ENCODE measurements at regions not wholly inside any gene's neighbourhood (a gene's known extent, or its start where the extent isn't known, plus 50 kb on each side); places are given as distances from the start of the nearest gene placed in this dataset.
"Not testable (repeated sequence)": the region's sequence is repeated elsewhere in the genome, so short reads cannot be mapped to it uniquely, and the experiment has no call there.

DNA sequence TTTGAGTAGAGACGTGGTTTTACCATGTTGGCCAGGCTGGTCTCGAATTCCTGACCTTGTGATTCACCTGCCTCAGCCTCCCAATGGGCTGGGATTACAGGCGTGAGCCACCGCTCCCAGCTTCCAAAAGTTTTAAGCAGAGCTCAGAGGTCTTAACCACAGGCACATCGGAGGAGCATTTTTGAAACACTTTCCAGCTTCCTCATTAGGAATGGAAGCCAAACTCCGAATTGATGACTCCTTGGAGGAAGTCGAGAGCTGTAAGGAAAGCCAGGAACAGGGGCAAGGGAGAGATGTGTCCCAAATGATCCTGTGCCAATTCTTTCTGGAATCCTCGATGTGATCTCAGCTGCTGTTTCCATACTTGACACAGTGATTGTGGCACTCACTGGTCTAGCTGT, 56.2 kb upstream of the CCZ1B start:
- DNase-seq, result not testable (repeated sequence)

DNA sequence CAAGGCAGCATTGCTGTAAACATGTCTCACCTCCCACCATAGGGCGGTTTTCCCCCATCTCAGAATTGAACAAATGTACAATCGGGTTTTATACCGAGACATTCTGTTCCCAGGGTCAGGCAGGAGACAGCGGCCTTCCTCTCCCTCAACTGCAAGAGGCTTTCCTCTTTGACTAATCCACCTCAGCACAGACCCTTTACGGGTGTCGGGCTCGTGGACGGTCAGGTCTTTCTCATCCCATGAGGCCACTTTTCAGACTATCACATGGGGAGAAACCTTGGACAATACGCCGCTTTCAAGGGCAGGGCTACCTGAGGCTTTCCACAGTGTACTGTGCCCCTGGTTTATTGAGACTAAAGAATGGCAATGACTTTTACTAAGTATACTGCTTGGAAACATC, 57.7 kb upstream of the CCZ1B start:
- DNase-seq, result not testable (repeated sequence)

DNA sequence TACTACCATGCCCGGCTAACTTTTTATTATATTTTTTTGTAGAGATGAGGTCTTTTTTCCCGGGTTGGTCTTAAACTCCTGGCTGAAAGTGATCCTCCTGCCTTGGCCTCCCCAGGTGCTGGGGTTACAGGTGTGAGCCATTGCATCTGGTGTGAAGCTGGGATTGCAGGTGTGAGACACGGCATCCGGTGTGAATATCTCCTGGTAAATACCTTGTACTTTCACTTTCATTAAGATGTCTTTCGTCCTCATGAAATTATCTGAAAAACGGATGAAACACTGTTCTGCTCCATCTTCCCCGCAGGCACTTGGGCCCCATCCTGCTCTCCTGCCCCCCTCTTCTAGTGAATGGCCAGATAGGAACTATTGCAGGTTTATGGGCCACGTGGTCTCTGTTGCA, 60.1 kb upstream of the CCZ1B start:
- DNase-seq, result no peak

DNA sequence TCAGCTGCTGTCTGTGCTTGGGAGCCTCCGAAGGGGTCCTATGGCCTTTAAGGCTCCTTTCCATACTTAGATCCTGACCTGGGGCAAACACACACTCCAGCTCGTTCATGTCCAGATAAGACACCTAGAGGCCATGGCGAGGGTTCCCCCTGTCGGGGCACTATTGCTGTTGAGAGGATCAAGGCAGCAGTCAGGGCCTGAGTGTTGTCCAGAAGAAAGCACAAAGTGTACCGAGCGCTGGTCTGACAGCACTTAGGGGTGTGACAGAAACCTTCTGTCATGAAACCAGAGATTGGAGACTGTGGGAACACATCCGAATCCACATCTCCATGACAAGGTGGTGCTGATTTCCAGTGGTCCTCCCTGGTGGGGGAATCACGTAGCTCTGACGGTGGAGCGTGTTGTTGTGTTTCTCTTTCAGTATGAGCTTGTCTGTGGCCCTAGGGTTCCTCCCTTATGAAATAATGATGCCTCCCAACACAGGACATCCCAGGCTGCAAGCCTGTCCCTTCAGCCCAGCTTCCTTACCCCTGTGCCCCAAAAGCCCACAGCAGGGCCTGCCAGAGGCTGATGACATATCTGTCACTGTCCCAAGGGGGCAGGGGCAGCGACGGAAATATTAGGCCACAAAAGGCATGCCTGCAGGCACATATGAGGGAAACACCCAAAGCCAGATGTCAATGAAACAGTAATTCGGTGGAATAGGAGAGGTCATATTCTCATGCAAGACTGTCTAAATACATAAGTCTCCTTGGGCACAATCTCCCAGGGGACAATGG, 62.4 kb upstream of the CCZ1B start:
- not testable (repeated sequence) for DNase-seq

DNA sequence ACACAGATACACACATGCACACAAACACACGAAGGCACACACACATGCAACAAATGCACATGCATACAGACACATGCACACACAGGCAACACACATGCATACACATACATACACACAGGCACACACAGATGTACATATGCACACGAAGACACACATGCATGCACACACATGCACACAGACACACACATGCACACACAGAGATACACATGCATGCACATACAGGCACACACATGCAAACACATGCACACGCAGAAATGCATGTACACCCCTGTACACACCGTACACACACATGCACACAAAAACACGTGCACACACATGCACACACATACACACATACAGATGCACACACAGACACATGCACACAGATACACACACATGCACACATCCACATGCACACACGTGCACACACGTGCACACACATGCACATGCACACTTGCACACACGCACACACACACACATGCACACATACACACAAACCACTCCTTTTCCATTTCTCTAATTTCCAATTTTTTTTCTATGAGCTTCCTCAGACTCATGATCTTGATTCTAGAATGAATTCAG, 63.3 kb upstream of the CCZ1B start:
- DNase-seq, result no peak

DNA sequence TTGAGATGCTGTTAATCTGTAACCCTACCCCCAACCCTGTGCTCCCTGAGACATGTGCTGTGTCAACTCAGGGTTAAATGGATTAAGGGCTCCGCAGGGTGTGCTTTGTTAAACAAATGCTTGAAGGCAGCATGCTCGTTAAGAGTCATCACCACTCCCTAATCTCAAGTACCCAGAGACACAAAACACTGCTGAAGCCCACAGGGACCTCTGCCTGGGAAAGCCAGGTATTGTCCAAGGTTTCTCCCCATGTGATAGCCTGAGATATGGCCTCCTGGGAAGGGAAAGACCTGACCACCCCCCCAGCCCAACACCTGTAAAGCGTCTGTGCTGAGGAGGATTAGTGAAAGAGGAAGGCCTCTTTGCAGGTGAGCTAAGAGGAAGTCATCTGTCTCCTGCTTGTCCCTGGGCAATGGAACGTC, 76.0 kb upstream of the CCZ1B start:
- not testable (repeated sequence) for DNase-seq

DNA sequence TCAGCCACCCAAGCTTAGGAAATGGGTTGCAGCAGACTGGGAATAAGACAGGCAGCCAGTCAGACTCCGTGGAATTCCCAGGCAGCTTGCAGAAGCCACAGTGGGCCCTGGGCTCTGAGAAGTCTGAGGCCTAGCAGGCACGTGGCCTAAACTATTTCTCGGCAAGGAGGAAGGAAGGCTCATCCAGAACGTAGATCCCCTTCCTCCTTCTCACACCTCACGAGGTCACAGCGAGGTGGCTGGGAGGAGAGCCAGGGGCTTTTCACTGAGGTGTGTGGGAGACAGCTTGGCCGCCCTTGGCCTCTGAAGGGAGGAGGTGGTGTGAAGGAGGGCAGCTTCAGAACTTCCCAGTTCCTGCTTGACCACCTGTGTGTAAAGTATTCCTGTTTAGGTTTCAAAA, 77.2 kb upstream of the CCZ1B start:
- DNase-seq, result not testable (repeated sequence)

DNA sequence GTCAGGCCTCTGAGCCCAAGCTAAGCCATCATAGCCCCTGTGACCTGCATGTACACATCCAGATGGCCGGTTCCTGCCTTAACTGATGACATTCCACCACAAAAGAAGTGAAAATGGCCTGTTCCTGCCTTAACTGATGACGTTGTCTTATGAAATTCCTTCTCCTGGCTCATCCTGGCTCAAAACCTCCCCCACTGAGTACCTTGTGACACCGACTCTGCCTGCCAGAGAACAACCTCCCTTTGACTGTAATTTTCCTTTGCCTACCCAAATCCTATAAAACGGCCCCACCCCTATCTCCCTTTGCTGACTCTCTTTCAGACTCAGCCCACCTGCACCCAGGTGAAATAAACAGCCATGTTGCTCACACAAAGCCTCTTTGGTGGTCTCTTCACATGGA, 77.7 kb upstream of the CCZ1B start:
- DNase-seq, result not testable (repeated sequence)

DNA sequence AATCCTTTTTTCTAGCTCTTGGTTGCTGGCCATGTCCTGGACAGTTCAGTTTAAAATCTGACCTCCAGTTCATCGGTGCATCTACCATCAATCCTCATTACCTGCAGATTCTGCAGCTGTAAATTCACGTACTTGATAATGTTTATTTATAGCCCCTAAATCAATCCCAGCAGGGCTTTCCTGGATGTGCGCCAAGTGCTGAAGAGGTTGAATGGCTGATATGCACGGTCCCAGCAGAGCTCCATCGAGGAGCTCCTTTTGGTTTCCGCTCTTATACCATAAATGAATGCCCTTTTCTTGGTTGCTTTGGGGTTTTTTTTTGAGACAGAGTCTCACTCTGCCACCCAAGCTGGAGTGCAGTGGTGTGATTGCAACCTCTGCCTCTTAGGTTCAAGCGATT, 91.2 kb upstream of the CCZ1B start:
- DNase-seq, result no peak

DNA sequence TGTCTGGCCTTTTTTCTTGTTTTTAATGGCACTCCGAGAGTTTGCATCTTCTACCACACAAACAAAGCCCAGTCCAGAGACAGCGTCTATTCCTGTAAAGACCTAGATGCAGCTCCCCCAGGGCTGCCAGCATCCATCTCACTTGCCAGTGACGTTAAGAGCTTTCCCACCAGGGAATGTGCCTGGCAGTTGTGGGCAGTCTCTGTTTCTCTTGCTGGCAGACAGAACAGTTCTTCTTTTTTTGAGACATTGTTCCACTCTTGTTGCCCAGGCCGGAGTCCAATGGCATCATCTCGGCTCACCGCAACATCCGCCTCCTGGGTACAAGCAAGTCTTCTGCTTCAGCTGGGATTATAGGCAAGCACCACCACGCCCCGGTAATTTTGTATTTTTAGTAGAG, 93.1 kb upstream of the CCZ1B start:
- DNase-seq, result not testable (repeated sequence)

DNA sequence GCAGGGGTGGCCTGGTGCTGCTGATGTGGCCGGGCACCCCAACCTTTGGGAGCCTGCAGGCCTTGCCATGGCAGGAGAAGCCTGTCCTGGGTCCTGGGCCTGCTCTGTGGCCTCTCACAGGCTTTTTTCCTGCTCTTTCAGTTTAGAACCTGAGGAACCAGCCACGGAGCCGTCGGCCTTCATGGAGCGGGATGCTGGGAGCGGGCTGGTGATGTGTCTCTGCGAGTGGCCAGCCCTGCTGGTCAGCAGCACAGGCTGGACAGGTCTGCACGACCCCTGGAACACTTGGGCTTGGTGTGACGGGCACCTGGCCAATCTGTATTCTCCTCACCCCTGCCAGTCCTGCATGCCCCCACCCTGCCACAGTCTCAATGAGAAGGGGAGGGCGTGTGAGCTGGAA, 98.4 kb upstream of the CCZ1B start:
- not testable (repeated sequence) for DNase-seq

DNA sequence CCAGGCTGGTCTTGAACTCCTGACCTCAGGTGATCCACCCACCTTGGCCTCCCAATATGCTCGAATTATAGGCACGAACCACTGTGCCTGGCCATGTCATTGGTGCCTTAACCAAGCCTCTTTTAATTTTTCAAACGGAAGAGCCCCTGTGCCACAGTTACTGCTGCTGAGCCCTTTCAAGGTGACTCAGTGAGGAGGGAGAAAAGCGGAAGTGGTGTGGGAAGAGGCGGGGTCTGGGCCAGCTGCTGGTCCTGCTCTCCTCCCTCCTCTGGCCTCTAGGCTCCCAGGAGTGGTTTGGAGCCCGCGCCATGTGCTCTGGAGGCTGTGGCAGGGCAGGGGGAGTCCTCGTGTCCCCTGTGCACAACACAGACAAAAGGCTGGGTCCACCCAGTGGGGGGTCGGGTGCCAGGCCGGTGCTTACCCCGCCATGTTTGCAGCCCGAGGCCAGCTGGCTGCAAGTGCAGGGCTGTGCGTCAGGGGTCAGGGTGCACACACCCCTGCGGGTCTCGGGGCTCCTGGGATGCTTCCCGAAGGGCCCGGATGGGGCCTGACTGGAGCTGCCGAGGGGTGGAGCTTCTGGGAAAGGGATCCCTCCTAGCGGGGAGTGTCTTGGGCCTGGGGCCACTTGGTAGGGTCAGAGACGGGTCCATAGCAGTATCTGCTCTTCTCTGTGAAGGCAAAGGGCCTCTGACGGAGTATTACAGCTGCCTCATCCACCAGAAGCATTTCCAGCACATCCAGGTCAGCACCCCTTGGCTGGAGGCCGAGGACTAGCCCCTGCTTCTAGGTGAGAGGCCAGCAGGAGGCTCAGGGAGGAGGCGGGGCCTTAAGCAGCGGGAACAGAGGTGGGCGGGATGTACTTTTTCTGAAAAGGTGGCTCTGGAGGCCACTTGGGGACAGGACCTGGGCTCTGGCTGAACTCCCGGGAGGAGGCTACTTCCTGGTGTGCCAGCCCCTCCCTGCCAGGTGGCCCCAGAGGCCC, 100.4 kb upstream of the CCZ1B start:
- not testable (repeated sequence) for DNase-seq

DNA sequence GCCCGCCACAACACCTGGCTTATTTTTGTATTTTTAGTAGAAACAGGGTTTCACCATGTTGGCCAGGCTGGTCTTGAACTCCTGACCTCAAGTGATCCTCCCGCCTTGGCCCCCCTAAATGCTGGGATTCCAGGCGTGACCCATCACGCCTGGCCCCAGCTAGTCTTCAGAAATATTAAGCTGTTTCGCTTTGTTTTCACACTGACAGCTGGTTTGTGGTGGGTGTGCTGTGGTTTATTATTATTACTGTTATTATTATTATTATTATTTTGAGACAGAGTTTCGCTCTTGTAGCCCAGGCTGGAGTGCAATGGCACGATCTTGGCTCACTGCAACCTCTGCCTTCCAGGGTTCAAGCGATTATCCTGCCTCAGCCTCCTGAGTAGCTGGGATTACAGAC, 101.6 kb upstream of the CCZ1B start:
- not testable (repeated sequence) for DNase-seq

DNA sequence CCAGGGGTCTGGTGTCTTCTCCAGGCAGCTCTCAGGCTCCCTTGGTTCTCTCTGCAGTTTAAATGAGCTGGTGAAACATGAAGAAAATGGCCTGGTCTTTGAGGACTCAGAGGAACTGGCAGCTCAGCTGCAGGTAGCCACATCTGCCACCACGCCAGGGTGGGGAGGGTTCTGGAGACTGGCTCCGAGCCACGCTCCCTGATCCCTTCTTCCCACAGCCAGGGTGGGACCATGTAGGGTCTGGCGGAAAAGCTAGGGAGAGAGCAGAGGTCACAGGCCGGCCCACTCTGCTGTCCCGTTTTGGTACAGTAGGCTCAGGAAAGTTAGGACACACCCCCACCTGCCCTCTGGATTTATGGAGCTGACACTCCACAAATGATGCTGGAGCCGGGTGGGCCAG, 103.5 kb upstream of the CCZ1B start:
- not testable (repeated sequence) for DNase-seq

DNA sequence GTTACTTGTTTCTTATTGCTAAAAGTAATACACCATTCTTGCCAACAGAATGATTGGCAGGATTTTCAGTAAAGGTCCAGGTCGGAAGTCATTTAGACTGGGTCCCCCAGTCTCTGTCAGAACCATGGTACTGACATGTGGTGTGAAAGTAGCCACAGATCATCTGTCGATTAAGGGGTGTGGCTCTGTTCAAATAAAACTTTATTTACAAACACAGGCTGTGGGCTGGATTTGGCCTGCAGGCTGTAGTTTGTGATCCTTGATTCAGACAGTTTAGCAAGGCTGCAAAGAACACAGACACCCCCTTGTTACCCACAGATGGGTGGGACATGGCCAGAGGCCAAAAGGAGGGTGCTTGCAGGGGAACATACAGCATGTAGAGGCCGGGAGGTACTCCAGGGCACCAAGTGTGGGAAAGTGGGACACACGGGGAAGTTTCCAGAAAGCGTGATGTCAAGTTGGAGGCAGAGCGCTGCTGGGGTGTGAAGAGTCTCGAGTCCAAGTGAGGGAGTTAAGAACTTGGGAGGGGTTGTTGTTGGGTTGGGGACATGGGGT, 104.1 kb upstream of the CCZ1B start:
- DNase-seq, result not testable (repeated sequence)

DNA sequence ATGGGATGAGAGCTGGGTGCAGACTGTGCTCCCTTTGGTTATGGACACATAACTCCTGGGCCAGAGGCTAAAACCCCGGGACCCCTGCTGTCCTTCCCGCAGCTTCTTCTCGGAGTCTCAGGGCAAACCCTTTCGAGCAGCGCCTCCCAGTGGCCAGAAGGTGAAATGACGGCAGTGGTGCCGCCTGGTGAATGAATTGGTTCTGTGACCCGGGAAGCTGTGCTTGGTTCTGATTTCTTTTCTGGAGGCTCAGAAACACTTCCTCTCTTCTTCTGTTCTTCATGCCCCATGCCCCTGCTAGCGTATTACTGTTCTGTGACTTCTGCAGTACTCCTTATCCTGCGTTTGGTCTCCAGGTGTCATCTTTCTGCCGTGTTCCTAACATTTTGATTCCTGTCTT, 104.7 kb upstream of the CCZ1B start:
- peak; percentile 14 to 41 for DNase-seq

DNA sequence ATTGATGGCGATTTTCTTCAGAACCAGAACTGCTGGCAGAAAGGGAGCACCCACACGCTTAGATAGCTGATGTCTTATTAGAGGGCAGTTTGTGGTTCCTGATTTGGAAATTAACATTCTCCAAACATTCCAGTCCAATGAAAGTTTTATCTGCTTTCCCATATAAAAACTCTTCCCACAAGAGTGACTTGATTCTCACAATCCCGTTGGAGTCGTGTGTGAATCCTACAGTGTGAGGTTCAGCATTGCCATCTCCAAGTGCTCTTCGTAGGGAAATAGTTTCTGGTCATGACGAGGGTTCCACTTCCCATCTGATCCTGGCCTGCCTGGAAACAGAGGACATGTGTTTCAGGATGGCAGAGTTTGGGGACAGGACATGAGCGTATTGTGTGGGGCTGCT, 105.4 kb upstream of the CCZ1B start:
- not testable (repeated sequence) for DNase-seq

DNA sequence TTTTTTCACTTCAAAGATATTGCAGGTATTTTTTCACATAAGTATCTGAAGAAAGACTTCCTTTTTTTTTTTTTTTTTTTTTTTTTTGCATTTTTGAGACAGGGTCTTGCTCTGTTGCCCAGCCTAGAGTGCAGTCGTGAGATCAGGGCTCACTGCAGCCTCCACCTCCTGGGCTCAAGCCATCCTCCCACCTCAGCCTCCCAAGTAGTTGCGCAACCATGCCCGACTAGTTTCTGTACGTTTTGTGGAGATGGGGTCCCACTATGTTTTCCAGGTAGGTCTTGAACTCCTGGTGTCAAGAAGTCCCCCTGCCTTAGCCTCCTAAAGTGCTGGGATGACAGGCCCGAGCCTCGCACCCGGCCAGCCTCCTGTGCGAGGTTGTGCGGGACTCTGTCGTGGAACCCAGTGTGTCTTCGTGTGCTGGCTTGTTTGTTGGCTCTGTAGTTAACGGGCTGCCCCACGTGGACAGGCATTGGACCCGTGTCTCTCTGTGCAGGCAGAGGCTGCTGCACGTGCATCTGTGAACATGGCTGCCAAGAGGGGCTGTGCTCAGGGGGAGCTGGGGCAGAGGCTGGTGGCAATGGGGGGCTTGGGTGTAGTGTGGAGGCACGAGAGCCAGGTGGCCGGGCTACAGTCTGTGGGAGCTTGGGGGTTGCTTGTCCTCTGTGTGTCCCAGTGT, 108.0 kb upstream of the CCZ1B start:
- DNase-seq, result not testable (repeated sequence)

DNA sequence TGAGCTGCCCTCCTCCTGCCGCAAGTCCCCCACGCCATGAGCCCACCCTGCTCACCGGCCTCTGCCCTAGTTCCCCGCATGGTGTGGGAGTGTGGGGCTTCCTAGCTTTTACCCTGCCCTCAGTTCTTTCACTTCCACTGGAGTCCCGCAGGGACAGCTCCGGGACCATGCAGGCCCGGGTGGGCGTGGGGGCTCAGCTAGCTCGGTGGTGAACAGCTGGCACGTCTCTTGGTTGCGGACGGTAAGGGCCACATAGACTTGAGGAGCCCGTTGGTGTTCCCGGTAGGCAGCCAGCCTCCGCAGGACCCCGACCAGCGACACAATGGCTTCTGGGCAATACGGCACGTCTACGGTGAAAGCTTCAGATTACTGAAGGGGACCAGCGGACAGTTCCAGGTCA, 108.9 kb upstream of the CCZ1B start:
- DNase-seq, result no peak

DNA sequence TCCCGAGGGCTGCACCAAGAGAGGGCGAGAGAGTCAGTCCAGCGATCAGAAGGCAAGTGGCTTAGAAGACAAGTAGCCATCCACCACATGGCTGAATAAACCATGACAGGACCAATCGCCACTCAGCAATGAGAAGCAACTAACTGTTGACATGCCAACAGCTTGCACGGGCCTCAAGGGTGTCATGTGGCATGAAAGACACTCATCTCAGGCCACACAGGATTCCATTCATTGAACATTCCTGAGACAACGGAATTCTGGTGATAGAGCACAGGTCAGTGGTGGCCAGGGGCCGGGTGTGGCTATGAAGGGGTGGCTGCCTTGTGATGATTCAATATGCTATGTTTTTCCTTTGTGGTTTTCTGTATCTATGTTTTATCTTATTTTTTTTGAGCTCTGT, 110.6 kb upstream of the CCZ1B start:
- DNase-seq, result not testable (repeated sequence)

DNA sequence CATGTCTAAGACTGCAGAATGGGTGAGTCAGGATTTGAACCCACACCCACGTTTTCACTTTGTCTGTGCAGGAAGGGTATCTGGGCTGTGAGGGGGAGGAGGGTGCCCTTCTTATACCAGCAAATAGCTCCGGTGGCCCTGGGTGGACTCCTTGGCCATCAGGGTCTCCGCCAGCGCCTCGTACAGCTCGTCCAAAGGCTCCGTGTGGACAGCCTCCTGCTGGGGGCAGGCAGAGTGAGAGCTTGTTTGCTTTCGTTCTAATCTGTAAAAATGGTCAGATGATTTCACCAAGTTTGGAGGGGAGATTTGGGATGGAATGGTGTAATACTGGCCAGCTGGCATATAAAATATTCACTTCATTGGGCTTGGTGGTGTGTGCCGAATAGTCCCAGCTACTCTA, 111.7 kb upstream of the CCZ1B start:
- DNase-seq, result not testable (repeated sequence)

DNA sequence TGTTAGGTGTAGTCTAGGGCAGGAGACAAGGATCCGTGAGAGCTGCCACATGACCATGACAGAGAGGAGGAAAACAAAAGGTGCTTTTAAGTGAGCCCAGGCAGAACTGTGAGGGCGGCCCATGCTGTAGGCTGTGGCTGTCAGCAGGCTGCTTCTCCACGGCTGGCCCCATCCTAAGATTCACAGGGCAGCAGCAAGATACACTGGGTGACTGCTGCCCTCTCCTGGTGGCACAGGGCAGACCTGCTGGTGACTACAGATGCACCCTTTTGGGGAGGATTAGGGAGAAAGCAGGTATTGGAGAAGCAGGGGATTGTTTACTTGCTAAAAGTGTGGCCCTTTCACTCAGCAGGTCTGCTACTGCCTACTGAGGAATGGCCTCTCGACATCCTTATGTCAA, 112.2 kb upstream of the CCZ1B start:
- peak; percentile 16 to 17 for DNase-seq

DNA sequence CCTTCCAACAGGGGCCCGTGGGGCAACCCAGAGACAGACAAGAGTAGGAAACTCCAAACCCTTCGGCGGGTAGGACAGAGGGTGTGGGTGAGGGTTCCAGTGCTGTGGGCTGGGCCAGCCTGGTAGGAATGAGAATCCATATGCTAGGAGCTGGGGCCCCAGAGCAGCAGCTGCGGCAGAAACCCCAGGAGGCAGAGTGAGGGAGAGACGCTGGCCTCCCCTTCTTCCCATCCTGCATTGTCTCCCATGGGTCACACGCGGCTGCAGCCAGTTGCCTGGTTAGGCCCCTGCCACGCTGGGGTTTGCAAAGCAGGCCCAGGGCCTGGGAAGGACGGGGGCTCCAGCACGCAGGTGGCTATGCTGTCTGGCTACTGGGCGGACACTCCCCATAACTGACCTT, 113.1 kb upstream of the CCZ1B start:
- DNase-seq, result not testable (repeated sequence)

All from CD4-positive, alpha-beta T cell treated with Interleukin-1 beta for 1 hour (primary cell).